HG03196 (cell line): ENCODE measurements at regions not wholly inside any gene's neighbourhood (a gene's known extent, or its start where the extent isn't known, plus 50 kb on each side); places are given as distances from the start of the nearest gene placed in this dataset.
"Not testable (repeated sequence)": the region's sequence is repeated elsewhere in the genome, so short reads cannot be mapped to it uniquely, and the experiment has no call there.

ENCODE experiments used
- ATAC-seq: cut with Tn5 transposase; IDR thresholded peaks from one replicate; pipeline ENCODE4 v1.9.1; 2021; ENCODE audit not compliant: unreplicated experiment

GRCh38 chr14:105620865-105621471 is 94.6 kb downstream of the TMEM121 start:
- ATAC-seq: not testable (repeated sequence)

GRCh38 chr14:105621479-105622328 is 95.3 kb downstream of the TMEM121 start:
- not testable (repeated sequence) for ATAC-seq

DNA sequence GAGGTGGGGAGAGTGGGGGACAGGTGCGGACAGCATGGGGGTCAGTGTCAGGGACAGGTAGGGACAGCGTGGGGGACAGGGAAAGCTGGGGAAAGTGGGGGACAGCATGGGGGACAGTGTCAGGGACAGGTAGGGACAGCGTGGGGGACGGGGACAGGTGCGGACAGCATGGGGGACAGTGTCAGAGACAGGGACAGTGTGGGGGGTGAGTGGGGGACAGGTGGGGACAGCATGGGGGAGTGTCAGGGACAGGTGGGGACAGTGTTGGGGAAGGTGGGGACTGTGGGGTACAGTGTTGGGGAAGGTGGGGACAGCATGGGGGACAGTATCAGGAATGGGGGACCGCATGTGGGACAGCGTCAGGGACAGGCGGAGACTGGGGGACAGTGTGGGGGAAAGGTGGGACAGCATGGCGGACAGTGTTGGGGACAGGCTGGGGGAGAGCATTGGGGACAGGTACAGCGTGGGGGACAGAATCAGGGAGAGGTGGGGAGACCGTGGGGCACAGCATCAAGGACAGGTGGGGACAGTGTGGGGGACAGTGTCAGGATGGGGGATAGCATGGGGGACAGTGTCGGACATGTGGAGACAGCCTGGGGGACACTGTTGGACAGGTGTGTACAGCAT is 96.1 kb downstream of the TMEM121 start:
- no peak for ATAC-seq

DNA sequence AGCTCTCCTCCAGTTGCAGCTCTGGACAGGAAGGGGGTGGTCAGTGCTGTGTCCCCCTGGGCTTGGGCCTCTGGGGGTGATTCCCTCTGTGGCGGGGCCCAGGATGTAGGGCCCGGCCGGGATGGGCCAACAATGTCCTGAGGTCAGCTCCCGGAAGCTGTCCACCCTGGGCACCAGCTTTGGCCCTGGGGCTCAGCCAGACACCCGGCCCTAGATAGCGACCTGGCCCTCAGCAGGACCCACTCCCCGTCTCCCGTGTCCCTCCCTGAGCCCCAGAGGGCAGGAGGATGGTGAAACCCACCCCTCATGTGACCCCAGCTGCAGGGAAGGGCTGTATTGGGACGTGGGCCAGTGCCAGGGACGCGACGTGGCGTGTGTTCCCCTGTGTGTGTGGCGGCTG is 96.8 kb downstream of the TMEM121 start:
- not testable (repeated sequence) for ATAC-seq

DNA sequence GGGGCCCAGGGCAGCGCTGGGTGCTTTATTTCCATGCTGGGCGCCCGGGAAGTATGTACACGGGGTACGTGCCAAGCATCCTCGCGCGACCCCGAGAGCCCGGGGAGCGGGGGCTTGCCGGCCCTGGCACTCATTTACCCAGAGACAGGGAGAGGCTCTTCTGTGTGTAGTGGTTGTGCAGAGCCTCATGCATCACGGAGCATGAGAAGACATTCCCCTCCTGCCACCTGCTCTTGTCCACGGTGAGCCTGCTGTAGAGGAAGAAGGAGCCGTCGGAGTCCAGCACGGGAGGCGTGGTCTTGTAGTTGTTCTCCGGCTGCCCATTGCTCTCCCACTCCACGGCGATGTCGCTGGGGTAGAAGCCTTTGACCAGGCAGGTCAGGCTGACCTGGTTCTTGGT is 98.0 kb downstream of the TMEM121 start:
- not testable (repeated sequence) for ATAC-seq

DNA sequence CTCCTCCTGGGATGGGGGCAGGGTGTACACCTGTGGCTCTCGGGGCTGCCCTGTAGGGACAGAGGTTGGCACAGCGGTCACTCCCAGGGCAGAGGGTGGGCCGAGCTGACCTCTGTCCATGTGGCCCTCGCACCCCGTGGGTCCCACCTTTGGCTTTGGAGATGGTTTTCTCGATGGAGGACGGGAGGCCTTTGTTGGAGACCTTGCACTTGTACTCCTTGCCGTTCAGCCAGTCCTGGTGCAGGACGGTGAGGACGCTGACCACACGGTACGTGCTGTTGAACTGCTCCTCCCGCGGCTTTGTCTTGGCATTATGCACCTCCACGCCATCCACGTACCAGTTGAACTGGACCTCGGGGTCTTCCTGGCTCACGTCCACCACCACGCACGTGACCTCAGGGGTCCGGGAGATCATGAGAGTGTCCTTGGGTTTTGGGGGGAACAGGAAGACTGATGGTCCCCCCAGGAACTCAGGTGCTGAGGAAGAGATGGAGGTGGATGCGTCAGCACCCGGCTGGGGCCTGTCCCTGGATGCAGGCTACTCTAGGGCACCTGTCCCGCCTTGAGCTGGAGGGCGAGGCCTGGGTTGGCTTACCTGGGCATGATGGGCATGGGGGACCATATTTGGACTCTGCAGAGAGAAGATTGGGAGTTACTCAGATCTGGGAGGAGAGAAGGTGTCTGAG is 98.5 kb downstream of the TMEM121 start:
- ATAC-seq: not testable (repeated sequence)

GRCh38 chr14:105625448-105625847 is 99.1 kb downstream of the TMEM121 start:
- ATAC-seq: not testable (repeated sequence)

- ATAC-seq: not testable (repeated sequence)
Observed at GRCh38 chr14:105626111-105626510, 99.7 kb downstream of the TMEM121 start.

GRCh38 chr14:105626651-105627050 is 100.3 kb downstream of the TMEM121 start:
- not testable (repeated sequence) for ATAC-seq

GRCh38 chr14:105627287-105627686 is 100.9 kb downstream of the TMEM121 start:
- not testable (repeated sequence) for ATAC-seq

DNA sequence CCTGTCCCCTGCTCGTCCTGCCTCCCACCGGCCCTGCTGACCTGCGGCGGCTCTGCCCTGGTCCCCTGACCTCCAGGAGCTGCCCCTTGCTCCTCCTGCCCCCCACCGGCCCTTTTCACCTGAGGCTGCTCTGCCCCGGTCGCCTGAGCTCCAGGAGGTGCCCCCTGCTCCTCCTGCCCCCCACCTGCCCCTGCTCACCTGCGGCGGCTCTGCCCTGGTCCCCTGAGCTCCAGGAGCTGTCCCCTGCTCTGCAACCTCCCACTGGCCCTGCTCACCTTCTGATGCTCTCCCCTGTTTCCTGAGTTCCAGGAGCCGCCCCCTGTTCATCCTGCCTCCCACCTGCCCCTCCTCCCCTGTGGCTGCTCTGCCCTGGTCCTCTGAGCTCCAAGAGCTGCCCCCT is 101.3 kb downstream of the TMEM121 start:
- ATAC-seq: no peak

GRCh38 chr14:105628126-105628525 is 101.7 kb downstream of the TMEM121 start:
- not testable (repeated sequence) for ATAC-seq

DNA sequence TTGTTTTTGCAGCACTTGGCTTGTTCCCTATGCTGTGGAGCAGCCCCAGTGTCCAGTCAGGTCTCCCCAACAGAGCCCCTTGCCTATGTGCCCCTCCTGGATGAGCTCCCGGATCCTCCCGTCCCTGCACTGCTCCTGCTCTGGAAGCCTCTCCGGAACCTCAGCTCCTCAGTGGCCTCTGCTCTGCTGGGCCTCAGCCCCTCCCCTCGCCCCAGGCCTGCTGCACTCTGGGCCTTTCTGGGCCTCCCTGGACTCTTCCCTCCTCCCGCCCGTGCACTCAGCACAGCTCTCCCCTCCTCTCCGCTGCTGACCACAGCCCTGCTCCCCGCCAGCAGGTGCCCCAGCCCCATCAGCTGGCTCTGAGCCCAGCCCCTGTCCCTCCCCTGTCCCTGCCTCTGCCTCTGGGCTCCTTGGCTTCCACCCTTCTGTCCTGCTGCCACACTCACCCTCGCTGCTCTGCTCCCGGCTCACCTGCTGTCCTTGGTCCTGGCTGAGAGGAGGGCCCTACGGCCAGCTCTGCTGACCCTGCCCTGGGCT is 102.2 kb downstream of the TMEM121 start:
- ATAC-seq: not testable (repeated sequence)

- ATAC-seq: not testable (repeated sequence)
Observed at GRCh38 chr14:105629091-105629885, 102.9 kb downstream of the TMEM121 start.

DNA sequence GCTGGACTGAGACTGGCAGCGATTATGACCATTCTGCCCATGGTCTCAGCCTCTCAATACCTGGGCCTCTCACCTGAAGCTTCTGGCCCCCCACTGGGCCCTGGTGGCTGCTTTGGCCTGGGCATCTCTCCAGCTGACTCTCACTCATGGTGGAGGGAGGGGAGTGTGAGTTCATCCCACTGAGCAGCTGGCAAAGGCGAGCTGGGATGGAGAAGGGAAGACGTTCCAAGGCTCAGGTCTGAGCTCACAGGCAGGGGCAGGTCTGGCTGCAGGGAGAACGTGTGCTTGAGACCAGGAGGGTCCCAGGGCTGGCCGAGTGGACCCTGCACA is 103.5 kb downstream of the TMEM121 start:
- no peak for ATAC-seq

DNA sequence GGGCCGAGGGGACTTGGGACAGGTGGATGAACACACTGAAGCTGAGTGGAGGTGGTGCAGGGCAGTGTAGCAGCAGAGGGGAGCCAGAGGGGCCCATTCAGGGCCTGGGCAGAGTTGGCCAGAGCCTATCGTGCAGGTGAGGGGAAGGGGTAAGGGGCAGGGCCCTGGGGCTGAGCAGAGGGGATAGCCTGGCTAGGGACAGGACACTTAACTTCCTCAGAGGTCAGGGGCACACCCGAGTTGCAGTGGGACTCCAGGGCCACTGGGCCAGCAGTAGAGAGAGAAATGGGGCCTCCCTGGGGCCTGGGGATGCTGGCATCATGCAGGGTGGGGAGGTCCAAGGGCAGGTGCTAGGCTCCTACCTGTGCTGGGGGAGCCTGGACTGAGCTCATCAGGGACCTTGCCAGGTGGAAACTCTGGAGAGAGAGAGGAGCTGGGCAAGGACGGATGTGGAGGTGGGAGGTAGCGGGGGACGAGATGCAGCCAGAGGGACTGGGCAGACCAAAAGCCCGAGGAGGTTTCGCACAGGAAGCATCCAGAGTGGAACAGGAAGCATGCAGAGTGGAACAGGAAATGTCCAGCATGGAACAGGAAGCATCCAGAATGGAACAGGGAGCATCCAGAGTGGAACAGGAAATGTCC is 104.0 kb downstream of the TMEM121 start:
- ATAC-seq: not testable (repeated sequence)

- ATAC-seq: not testable (repeated sequence)
Observed at GRCh38 chr14:105630935-105631779, 104.8 kb downstream of the TMEM121 start.

GRCh38 chr14:105632010-105632409 is 105.6 kb downstream of the TMEM121 start:
- ATAC-seq: no peak

DNA sequence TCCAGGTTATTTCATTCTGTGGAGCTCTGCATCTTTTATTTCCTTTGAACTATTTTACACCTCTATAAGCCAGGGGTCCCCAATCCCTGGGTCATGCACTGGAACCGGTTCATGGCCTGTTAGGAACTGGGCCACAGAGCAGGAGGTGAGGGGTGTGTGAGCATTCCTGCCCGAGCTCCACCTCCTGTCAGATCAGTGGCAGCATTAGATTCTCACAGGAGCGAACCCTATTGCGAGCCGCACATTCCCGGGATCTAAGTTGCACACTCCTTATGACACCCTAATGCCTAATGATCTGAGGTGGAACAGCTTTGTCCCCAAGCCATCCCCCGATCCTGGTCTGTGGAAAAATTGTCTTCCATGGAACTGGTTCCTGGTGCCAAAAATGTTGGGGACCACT is 107.2 kb downstream of the TMEM121 start:
- ATAC-seq: not testable (repeated sequence)
